Adipose tissue (tissue), 3 donors: ENCODE measurements at regions not wholly inside any gene's neighbourhood (a gene's known extent, or its start where the extent isn't known, plus 50 kb on each side); places are given as distances from the start of the nearest gene placed in this dataset.

ENCODE experiments used
- H3K27ac ChIP-seq: one replicate; pipeline ENCODE4 v1.5.1; 2013; ENCODE audit warnings: low read depth, low read length
- WGBS, 3 donors: extraction: QIAGEN DNeasy Blood & Tissue Kit; methylation state at CpG; one replicate each; pipeline ENCODE4 v1.1.7; 2013; 5-methylcytosine and 5-hydroxymethylcytosine counted together
- donor health status: healthy with polysubstance abuse.
- donor health status: Bipolar disorder and iron deficiency.
- donor health status: healthy.

GRCh38 chr13:39886336-39886735 lies 230.9 kb downstream of the COG6 start:
- no peak overlapping the region for H3K27ac ChIP-seq

DNA sequence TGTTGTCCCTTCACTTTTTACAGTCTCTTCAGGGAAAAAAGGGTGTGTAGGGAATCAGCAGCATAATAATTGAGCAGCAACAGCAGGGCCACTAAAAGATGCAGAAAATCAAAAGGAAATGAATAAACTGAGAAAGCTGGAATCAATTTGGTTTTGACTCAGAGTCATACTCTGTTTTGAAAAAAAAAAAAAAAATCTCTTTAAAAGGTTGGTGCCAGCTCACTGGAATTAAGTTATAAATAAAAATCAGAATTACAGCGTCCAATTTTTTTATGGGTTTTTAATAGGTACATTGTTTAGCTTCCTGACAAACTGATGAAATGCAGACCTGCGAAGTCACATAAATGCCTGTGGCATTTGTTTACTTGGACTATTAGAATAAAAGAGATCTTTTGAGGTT lies 231.9 kb downstream of the COG6 start:
- H3K27ac ChIP-seq: no peak overlapping the region
- WGBS, 3 donors: 51 to 81% (median 64%) methylated on average over 2 of the region's 2 CpGs

DNA sequence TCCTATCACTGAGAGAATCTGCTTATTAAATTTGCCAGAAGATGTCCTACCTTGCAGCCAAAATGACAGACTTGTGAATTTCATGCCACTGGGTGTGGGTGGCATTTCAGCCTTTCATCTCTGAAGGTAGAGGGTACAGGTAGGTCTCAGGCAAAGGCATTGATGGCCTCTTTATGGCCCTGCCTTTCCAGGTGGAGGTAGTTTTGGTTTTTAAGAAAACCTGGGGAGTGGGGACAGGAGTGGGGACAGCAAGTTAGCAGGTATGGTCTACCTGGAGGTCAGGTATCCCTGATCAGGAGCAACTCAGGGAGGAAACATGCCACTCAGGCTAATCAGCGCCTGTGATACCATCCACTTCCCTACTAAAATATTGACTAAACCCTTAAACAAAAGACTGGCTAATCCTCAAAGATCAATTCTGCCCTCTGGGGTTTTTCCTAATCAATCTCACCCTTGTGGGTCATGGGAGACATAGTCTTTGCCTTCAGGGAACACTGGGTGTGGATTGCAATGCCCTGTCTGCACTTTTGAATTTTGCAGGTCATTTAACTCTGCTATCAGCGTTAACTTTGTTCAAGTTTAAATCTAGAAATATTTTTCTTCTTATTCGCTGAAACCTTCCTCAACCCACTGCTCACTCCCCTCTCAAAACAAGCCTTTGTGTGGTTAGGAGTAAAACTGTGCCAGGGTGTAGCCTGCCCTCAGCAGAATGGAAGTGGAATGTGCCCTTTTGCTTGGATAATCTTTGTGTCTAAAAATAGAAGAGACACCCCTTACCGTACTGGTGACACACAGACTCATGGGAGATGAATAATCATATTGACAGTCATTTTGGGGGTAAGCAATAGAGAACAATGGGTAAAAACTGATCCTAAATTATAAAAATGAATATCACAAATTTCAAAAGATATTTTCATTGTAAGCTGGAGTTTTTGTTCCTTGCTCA lies 233.7 kb downstream of the COG6 start:
- WGBS, 3 donors: 60 to 77% (median 77%) methylated on average over 4 of the region's 4 CpGs

DNA sequence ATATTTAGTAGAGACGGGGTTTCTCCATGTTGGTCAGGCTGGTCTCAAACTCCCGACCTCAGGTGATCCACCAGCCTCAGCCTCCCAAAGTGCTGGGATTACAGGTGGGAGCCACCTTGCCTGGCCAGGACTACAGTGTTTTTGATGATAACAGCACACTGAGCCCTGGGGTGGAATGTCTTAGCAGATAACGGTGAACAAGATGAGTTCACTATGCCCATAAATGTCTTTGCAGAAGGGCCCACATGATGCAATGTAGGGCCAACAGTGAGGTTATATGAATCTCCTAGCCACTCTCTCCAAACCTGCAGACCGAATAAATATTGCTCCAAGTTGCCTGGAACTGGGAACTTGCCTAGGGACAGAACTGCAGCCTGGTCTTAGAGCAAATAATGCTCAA lies 235.1 kb downstream of the COG6 start:
- 79 to 91% (median 87%) methylated on average over 4 of the region's 4 CpGs for WGBS, 3 donors
- no peak overlapping the region for H3K27ac ChIP-seq

More for the DNA sequence above, 233.7 kb downstream of the COG6 start:
- no peak overlapping the region for H3K27ac ChIP-seq

GRCh38 chr13:39892721-39893685 lies 237.5 kb downstream of the COG6 start:
- WGBS, 3 donors: 46 to 72% (median 51%) methylated on average over 10 of the region's 10 CpGs
- H3K27ac ChIP-seq: no peak overlapping the region

DNA sequence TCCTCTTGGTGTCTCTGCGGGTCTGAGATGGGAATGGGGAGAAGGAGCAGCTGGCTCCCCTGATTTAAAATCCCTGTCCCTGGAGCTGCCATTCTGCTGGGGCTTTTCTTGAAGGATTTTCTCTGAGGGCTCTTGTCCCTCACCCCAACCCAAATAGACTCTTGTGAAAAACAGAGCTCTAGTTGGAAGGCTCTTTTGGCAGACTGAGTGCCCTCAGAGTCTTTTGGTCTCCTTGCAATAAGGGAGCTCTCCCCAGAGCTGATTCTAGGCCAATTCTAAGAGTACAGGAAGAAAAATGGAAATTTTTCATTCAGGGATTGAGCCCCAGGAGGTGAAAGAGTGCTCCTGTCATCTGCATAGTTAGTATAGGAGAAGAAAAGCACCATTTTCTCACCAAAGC lies 238.3 kb downstream of the COG6 start:
- 72 to 87% (median 81%) methylated on average over 1 of the region's 1 CpG for WGBS, 3 donors
- no peak overlapping the region for H3K27ac ChIP-seq

- 68 to 90% (median 78%) methylated on average over 5 of the region's 5 CpGs for WGBS, 3 donors
- no peak overlapping the region for H3K27ac ChIP-seq
Observed at GRCh38 chr13:39894586-39894985, 239.1 kb downstream of the COG6 start.

GRCh38 chr13:39895254-39895653 lies 239.8 kb downstream of the COG6 start:
- WGBS, 3 donors: 13 to 63% (median 27%) methylated on average over 3 of the region's 3 CpGs
- no peak overlapping the region for H3K27ac ChIP-seq

- no peak overlapping the region for H3K27ac ChIP-seq
- WGBS, 3 donors: 75 to 94% (median 80%) methylated on average over 5 of the region's 5 CpGs
Observed at GRCh38 chr13:39897636-39898035, 242.2 kb downstream of the COG6 start.

- 29 to 67% (median 67%) methylated on average over 4 of the region's 4 CpGs for WGBS, 3 donors
- H3K27ac ChIP-seq: no peak overlapping the region
Observed at GRCh38 chr13:39900106-39900750, 244.8 kb downstream of the COG6 start.

- 96 to 100% (median 97%) methylated on average over 2 of the region's 2 CpGs for WGBS, 3 donors
- H3K27ac ChIP-seq: no peak overlapping the region
Observed at GRCh38 chr13:39904959-39905358, 249.5 kb downstream of the COG6 start.

GRCh38 chr13:39909634-39910033 lies 254.2 kb downstream of the COG6 start:
- H3K27ac ChIP-seq: no peak overlapping the region
- 85 to 93% (median 86%) methylated on average over 3 of the region's 3 CpGs for whole genome bisulfite sequencing, 3 donors

- WGBS, 3 donors: 43 to 85% (median 85%) methylated on average over 1 of the region's 1 CpG
- H3K27ac ChIP-seq: no peak overlapping the region
Observed at GRCh38 chr13:39910041-39910440, 254.6 kb downstream of the COG6 start.

DNA sequence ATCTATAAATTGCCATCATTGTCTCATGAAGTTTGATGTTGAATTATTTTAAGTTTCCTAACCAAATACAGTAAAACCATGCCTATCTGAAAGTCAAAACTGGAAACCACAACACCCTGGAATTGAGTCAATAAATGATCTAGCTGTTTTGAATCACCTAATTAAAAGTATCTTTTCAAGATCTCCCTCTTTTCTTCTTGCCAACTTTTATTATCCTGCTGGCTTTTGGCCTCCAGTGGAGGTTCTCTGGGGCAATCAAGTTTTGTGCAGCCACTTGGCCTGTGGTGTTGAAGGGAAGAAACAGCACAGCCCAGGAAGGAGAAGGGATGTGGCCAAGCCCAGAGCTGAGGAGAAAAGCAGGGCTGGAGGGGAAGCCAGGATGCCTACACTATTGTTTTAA lies 255.4 kb downstream of the COG6 start:
- H3K27ac ChIP-seq: no peak overlapping the region

GRCh38 chr13:39913339-39913738 lies 257.9 kb downstream of the COG6 start:
- 92 to 95% (median 95%) methylated on average over 4 of the region's 4 CpGs for whole genome bisulfite sequencing, 3 donors
- H3K27ac ChIP-seq: no peak overlapping the region

GRCh38 chr13:39913928-39914327 lies 258.5 kb downstream of the COG6 start:
- no peak overlapping the region for H3K27ac ChIP-seq
- 39 to 77% (median 43%) methylated on average over 2 of the region's 2 CpGs for WGBS, 3 donors

DNA sequence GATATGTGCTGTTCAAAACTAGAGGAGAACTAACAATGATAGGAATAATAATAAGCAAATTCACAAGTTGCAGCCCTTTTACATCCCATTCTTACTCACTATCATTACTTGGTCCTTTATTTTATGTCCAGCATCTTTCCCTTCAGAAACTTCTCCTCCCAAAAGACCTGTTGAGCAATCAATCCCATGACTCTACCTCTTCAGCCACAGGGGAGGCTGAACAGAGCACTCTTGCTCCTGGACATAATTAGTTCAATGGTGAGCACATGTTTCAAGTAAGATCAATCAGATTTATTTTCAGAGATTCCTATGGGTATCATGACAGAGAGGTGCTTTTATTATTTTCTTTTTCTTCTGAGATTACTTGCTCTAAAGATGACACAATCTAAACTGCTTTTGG lies 260.0 kb downstream of the COG6 start:
- no peak overlapping the region for H3K27ac ChIP-seq

DNA sequence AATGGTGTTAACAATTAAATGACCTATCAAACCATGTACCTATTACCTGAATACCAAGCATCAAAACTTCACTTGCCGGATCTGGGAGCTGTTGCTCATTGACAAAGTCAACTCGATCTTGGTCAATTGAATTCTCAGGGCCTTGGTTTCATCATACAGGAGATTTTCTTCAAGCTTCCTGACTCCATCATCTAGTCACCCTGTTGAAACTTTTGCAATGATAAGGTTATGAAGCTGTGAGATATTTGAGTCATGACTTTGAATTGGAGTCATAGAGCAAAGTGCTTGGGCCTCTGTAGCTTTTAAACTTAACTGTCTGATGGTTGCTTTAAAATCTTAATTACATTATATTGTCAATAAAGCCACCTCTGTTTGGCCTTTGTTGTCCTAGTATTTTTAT lies 260.9 kb downstream of the COG6 start:
- H3K27ac ChIP-seq: no peak overlapping the region
- 91 to 95% (median 94%) methylated on average over 2 of the region's 2 CpGs for WGBS, 3 donors
